ENCODE measurements at regions not wholly inside any gene's neighbourhood (a gene's known extent, or its start where the extent isn't known, plus 50 kb on each side); places are given as distances from the start of the nearest gene placed in this dataset.

DNA sequence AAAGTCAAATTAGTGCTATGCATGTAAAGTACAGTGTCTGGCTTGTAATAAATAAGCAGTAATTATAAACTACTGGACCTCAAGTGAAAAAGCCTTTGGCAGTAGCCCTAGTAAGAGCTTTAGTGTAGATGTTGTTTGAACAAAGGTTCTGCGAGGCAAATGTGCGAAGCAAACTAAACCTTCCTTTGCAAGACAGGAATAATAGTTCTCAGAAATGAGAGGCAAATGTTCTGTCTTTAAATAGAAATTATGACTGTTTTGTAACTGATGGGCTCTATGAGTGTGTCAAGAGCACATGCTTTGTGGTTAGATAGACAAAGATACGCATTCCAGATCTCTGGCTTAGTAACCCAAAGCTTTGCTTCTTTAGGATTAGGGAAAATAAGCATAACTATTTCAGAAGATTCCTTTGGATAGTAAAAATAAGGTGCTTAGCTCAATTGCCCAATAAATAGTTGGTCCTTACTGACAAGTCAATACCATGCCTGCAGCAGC, 169.2 kb upstream of the CDC14C start:
- H3K9me3 ChIP-seq (ENCODE audit: low read depth), result no peaks in the 10 kb centered on the region
- no peaks in the 10 kb centered on the region for H3K79me2 ChIP-seq
- H3K4me1 ChIP-seq (ENCODE audit: insufficient read depth), result no peaks in the 10 kb centered on the region
- no peak overlapping the region for H3K4me3 ChIP-seq
- no peak for DNase-seq (ENCODE audit: low spot score)
- 87% methylated on average over 3 of the region's 3 CpGs for WGBS (ENCODE audit: low lambda C conversion rate, missing lambda C conversion rate)
- no peaks in the 10 kb centered on the region for H3K36me3 ChIP-seq (replicated peaks; ENCODE audit: insufficient read depth, low read depth)
- H4K20me1 ChIP-seq (ENCODE audit: insufficient read depth, poor library complexity, severe bottlenecking), result no peaks in the 10 kb centered on the region
- no peak for TF ChIP-seq EZH2phosphoT487 (IDR thresholded peaks at IDR 0.05; ENCODE audit: low read depth, severe bottlenecking, unreplicated experiment)
- TF ChIP-seq, protein P1, sequence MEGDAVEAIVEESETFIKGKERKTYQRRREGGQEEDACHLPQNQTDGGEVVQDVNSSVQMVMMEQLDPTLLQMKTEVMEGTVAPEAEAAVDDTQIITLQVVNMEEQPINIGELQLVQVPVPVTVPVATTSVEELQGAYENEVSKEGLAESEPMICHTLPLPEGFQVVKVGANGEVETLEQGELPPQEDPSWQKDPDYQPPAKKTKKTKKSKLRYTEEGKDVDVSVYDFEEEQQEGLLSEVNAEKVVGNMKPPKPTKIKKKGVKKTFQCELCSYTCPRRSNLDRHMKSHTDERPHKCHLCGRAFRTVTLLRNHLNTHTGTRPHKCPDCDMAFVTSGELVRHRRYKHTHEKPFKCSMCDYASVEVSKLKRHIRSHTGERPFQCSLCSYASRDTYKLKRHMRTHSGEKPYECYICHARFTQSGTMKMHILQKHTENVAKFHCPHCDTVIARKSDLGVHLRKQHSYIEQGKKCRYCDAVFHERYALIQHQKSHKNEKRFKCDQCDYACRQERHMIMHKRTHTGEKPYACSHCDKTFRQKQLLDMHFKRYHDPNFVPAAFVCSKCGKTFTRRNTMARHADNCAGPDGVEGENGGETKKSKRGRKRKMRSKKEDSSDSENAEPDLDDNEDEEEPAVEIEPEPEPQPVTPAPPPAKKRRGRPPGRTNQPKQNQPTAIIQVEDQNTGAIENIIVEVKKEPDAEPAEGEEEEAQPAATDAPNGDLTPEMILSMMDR (IDR thresholded peaks at IDR 0.05; ENCODE audit: poor library complexity), result no peak
- TF ChIP-seq EZH2 (IDR thresholded peaks at IDR 0.05; ENCODE audit: borderline replicate concordance), result no peak
- H2AFZ ChIP-seq, result no peak overlapping the region
- H3K9me2 ChIP-seq (replicated peaks; ENCODE audit: insufficient read depth), result no peaks in the 10 kb centered on the region
- H3K27ac ChIP-seq, result no peak overlapping the region
- no peak overlapping the region for H3K4me2 ChIP-seq
- no peaks in the 10 kb centered on the region for H3K27me3 ChIP-seq

DNA sequence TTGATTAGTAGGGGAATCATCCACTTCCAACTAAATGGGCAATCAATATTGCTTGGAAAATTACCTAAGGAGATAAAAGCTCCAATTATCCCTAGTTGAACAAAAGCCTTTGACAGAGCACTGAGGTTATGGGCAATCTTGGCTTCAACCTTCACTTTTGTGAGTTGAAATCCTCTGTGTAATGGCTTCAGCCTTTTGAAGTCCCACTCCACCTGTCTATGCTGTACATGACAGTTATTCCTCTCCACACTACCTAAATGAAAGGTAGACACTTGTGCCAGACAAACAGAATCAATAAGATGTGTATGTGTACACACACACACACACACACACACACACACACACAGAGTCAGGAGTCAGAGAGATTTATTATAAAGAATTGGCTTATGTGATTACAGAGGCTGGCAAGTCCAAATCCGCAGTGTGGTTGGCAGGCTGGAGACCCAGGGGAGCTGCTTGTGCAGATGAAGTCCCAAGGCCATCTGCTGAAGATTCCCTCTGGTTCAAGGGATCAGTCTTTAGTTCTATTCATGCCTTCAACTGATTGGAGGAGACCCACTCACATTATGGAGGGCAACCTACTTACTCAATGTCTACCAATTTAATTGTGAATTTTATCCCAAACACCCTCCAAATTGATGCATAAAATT, 164.8 kb upstream of the CDC14C start:
- Histone ChIP-seq H3K27me3 (no peaks in the 10 kb centered on the region), H3K79me2 (no peaks in the 10 kb centered on the region), H3K36me3 (replicated peaks; ENCODE audit: insufficient read depth, low read depth) (no peaks in the 10 kb centered on the region), H3K9me3 (ENCODE audit: low read depth) (no peaks in the 10 kb centered on the region), H3K4me1 (ENCODE audit: insufficient read depth) (no peaks in the 10 kb centered on the region), H3K9me2 (replicated peaks; ENCODE audit: insufficient read depth) (no peaks in the 10 kb centered on the region), H3K27ac (no peak overlapping the region), H2AFZ (no peak overlapping the region), H3K4me3 (no peak overlapping the region), H4K20me1 (ENCODE audit: insufficient read depth, poor library complexity, severe bottlenecking) (no peaks in the 10 kb centered on the region), H3K4me2 (no peak overlapping the region)
- 95% methylated on average over 1 of the region's 1 CpG for WGBS (ENCODE audit: low lambda C conversion rate, missing lambda C conversion rate)
- no peak for TF ChIP-seq EZH2 (IDR thresholded peaks at IDR 0.05; ENCODE audit: borderline replicate concordance)
- TF ChIP-seq, protein P1 (IDR thresholded peaks at IDR 0.05; ENCODE audit: poor library complexity), result no peak
- no peak for TF ChIP-seq EZH2phosphoT487 (IDR thresholded peaks at IDR 0.05; ENCODE audit: low read depth, severe bottlenecking, unreplicated experiment)
- DNase-seq (ENCODE audit: low spot score), result no peak

DNA sequence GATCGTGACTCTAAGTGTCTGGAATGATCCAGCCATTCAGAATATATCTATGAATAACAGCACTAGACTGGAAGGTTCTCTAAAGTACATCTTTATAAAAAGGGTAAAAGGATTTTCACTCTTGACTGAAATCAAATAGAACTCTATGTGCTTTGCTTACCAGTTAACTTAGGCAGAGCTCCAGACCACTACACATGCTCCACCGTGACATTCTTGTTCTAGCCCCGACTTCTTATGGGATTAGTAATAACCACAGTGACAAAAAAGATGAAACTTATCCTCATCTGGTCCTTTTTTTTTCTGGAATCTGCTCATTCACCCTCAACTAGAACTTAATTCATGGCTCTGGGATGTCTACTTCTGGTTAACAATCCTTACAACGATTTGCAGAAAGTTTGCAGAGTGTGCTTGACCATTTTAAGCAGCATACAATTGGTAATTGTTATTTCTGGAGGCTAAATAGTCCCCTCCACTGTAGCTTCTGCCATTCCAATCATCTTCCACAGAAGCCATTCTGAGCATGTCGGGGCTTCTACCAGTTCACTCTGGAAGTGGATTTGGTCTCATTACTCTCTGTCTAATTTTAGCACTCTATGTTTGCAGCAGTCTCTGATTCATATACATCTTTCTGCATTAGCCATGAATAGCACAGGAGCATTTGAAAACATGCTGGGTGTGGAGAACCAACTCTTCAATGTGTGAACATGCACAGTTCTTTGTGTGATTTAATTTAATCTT, 163.7 kb upstream of the CDC14C start:
- Histone ChIP-seq H3K9me3 (ENCODE audit: low read depth) (no peaks in the 10 kb centered on the region), H2AFZ (no peak overlapping the region), H3K9me2 (replicated peaks; ENCODE audit: insufficient read depth) (no peaks in the 10 kb centered on the region), H3K27ac (no peak overlapping the region), H3K79me2 (no peaks in the 10 kb centered on the region), H3K4me3 (no peak overlapping the region), H3K36me3 (replicated peaks; ENCODE audit: insufficient read depth, low read depth) (no peaks in the 10 kb centered on the region), H3K4me2 (no peak overlapping the region), H4K20me1 (ENCODE audit: insufficient read depth, poor library complexity, severe bottlenecking) (no peaks in the 10 kb centered on the region), H3K27me3 (no peaks in the 10 kb centered on the region), H3K4me1 (ENCODE audit: insufficient read depth) (no peaks in the 10 kb centered on the region)
- TF ChIP-seq EZH2 (IDR thresholded peaks at IDR 0.05; ENCODE audit: borderline replicate concordance), result no peak
- TF ChIP-seq, protein P1 (IDR thresholded peaks at IDR 0.05; ENCODE audit: poor library complexity), result no peak
- no peak for TF ChIP-seq EZH2phosphoT487 (IDR thresholded peaks at IDR 0.05; ENCODE audit: low read depth, severe bottlenecking, unreplicated experiment)
- no peak for DNase-seq (ENCODE audit: low spot score)
- WGBS (ENCODE audit: low lambda C conversion rate, missing lambda C conversion rate), result 85% methylated on average over 5 of the region's 5 CpGs
